HTR-8/SVneo (cell line): ENCODE measurements at regions not wholly inside any gene's neighbourhood (a gene's known extent, or its start where the extent isn't known, plus 50 kb on each side); places are given as distances from the start of the nearest gene placed in this dataset.
"Not testable (repeated sequence)": the region's sequence is repeated elsewhere in the genome, so short reads cannot be mapped to it uniquely, and the experiment has no call there.

Experiments
- DNase-seq: peaks from one replicate; pipeline ENCODE4 v3.0.0; 2011; ENCODE audit warnings: low spot score, mixed read lengths; ENCODE audit not compliant: insufficient read length
- FAIRE-seq: peaks from 2 replicates; lab custom pipeline; 2011; peaks lifted over from hg19 to GRCh38; lab: Jason Lieb, UNC

DNA sequence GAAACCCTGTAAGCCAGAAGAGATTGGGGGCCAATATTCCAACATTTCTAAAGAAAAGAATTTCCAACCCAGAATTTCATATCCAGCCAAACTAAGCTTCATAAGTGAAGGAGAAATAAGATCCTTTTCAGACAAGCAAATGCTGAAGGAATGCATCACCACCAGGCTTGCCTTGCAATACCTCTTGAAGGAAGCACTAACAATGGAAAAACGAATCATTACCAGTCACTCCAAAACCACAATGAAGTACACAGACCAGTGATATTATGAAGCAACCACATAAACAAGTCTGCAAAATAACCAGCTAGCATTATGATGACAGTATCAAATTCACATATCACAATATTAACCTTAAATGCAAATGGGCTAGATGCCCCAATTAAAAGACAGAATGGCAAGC, 224.4 kb upstream of the TBX18 start:
- not testable (repeated sequence) for DNase-seq, FAIRE-seq

GRCh38 chr6:84985490-84985889, 221.1 kb upstream of the TBX18 start:
- not testable (repeated sequence) for FAIRE-seq, DNase-seq

- DNase-seq (no peak), FAIRE-seq (no peak)
Observed at GRCh38 chr6:84979541-84979940, 215.1 kb upstream of the TBX18 start.

- FAIRE-seq (no peak), DNase-seq (no peak)
Observed at GRCh38 chr6:84977363-84977705, 212.9 kb upstream of the TBX18 start.

DNA sequence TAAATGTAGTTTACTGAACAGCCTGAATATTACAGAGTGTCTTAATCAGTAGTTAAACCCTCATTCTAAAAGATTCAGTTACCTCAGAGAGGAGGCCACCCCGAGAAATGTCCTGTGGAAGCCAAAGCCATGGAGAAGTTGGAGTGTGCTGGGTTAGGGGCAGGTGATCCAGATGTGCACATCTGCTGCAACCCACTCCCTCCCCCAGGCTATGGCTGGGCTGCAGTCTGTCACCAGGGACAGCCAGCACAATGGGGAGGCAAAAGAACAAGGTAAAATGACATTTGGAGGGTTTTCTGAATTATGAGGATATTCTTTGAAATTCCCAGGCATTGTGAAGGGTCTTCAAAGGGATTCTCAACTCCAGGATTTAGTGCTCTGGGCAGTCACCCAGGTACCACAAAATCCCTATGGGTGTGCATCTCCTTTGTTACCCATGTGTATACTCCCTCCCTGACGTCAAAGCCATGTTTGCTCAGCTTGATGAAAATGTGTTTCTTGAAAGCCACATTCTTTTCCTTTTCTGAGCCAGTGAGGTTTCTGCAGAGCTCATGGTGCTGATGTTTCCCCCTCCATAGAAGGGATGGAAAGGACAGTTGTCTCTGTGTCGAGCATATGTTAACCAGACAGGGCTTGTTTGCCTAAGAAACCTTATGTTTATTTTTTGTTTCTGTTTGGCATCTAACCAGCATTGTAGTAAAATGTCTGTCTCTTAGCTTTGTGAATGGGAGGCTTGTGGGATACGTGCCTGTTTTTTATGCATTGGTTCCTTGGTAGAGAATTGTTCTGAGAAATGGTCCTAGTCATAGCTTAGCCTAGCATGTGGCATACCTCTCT, 212.3 kb upstream of the TBX18 start:
- no peak for FAIRE-seq
- no peak for DNase-seq

- DNase-seq (no peak), FAIRE-seq (no peak)
Observed at GRCh38 chr6:84975316-84975715, 210.9 kb upstream of the TBX18 start.

- FAIRE-seq, result no peak
- no peak for DNase-seq
Observed at GRCh38 chr6:84973606-84974005, 209.2 kb upstream of the TBX18 start.

DNA sequence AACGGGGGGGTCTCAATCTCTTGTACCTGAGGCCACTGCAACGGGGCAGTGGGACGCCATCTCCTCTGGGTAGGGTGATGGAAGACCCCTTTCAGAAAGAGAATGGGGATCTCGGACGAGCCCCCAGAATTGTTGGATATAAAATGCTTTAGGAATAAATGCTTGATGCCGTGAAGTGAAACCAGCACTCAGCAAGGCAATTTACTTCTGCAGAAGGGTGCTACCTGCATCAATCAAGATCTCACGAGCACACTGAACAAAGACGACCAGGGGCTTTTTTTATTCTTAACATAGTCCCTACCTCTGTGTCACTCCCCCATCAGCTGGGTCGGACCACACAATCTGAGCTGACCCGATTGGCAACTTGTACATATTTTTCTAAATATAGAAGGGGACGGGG, 203.6 kb upstream of the TBX18 start:
- no peak for FAIRE-seq
- DNase-seq, result no peak

DNA sequence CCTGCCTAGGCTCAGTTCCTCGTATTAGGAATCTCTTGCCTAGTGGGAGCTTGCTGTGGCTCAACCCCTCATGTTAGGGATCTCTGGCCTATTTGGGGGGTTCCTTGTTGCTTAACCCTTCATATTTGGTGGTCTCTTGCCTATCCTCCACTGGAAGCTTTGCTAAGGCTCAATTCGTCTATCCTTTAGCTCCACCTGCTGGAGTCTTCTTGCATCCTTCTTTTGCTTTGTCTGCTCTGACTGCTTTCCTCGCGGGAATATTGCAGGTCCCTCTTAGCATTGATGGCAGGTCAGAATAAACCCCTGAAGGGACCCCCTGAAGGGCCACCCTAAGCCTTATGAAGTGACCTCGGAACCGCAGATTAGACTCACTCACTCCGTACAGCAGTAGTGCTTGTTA, 203.0 kb upstream of the TBX18 start:
- DNase-seq (peak; percentile 8), FAIRE-seq (no peak)

- no peak for DNase-seq
- FAIRE-seq, result no peak
Observed at GRCh38 chr6:84953111-84953755, 188.8 kb upstream of the TBX18 start.

- FAIRE-seq, DNase-seq: not testable (repeated sequence)
Observed at GRCh38 chr6:84944926-84945325, 180.5 kb upstream of the TBX18 start.

DNA sequence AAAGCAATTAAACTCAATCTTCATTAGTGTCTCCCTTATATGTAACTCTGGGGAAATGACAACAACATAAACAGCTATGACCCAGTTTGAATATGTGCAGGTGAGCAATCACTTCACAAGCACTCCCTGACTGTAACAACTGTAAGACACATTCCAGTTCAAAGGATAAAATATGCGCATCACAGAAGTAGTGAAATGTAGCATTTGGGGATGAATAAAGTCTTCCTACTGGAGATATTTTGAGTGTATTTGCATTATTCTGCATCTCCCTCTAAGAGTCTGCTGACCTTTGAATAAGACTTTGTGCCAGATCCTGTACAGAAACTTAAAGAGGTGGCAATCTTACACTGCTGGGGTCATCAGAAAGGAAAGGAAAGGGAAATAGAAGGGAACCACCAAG, 179.5 kb upstream of the TBX18 start:
- DNase-seq (no peak), FAIRE-seq (no peak)

DNA sequence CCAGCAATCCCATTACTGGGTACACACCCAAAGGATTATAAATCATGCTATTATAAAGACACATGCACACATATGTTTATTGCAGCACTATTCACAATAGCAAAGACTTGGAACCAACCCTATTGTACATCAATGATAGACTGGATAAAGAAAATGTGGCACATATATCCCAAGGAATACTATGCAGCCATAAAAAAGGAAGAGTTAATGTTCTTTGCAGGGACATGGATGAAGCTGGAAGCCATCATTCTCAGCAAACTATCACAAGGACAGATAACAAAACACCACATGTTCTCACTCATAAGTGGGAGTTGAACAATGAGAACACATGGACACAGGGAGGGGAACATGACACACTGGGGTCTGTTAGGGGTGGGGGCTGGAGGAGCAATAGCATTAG, 177.2 kb upstream of the TBX18 start:
- FAIRE-seq, DNase-seq: not testable (repeated sequence)

DNA sequence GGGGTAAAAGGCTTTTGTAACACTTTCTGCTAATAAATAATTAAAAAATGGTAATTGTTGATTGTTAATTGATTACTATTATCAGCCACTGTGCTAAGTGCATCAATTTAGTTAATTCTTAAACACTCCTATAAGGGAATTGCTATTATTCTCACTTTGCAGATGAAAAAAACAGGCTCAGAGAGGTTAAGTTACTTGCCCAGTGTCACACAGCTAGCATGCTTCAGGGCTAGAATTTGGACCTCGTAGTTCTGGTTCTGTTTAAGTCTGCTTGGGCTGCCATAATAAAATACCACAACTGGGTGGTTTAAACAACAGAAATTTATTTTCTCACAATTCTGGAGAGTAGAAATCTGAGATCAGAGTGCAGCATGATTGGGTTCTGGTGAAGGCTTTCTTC, 164.8 kb upstream of the TBX18 start:
- FAIRE-seq, result no peak
- DNase-seq, result no peak

DNA sequence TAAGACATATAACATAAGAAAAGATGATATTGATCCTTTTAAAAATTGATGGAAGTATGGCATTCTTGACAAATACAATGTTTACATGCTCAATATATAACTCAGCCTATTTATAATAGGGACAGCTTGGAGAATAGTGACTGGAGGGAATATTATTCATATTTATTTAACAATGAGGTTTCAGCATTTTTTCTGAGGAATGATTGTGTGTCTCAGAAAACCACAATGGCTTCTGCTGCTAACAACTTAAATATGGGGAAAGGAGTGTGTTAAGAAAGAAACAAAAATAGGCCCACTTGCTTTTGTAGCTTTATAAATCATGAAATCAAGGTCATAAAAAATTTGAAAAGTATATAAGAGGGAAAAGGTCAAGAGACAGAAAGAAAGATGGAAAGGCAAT, 163.2 kb upstream of the TBX18 start:
- FAIRE-seq (no peak), DNase-seq (no peak)

DNA sequence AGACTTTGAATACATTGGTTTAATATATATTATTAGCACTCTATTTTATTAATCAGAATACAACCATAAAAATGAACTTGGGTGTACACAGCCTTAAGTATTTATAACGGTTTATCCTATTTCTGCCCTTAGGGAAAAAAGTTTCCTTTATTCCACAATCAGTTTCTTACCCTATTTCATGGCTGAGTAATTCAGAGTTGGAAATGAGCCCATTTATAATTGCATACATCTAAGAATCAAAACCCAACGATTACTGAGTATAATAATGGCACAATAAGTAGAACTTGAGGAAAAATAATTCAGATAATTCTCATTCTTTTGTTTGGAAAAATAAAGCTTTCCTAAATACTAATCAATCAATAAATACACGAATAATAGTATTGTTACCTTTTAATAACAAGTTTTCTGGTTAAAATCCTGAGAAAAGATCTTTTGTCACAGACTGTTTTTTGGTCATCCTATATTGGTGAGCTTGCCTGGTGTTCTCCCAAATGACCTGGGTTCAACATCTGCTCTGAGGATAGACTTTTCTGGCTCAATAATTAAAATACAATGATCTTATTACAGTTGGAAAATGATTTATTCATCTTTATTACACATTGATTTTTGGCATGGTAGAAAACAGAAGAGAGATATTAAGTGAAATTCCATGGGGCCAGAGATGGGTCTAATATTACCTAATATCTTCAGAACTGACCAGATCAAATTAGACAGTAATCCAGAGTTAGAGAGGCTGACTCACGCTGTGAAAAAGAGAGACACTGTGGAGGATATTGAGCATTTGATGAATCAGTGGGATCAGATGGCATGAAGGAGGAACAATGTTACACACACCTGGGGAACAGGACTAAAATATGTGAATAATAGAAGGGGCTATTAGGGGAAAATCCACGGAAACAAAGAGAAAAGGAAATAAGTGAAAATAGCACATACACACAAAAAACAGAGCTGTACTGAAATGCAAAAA, 162.1 kb upstream of the TBX18 start:
- DNase-seq (no peak), FAIRE-seq (no peak)

DNA sequence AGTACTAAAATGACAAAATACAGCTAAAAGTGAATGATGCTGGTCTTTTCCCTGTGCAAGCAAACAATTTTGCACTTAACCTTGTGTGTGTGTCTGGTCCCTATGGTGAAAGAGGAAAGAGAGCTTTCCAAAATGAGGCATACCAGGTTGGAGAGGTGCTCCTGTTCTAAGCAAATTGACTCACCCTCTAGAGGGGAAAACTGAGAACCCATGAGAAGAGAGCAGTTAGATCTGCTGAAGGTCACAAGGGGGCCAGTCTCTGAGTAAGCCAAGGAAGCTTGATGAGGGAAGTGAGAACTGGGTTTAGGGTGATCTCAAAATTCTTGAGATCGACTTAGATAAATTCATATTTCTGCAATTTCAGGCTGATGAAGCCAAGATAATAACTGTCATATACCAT, 157.5 kb upstream of the TBX18 start:
- DNase-seq (no peak), FAIRE-seq (no peak)

DNA sequence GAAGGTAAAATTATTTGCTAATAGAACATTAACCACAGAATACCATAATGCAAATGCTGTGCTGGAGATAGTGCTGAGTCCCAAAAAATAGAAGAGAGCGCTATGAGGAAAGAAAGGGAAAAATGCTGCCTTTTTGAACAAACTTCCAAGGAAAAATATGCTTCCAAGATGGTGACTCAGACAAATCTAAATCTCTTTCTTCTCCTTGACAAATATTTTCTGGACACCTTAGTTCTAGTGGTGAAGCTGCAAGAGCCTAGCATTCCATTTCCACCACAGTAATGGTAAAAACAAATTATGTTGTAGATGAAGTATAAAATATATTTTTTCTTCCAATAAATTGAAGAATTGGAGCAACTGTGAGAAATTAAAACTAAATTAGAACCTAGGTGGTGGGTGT, 155.6 kb upstream of the TBX18 start:
- FAIRE-seq (no peak), DNase-seq (no peak)

- FAIRE-seq, result no peak
- DNase-seq, result no peak
Observed at GRCh38 chr6:84916704-84917103, 152.3 kb upstream of the TBX18 start.

DNA sequence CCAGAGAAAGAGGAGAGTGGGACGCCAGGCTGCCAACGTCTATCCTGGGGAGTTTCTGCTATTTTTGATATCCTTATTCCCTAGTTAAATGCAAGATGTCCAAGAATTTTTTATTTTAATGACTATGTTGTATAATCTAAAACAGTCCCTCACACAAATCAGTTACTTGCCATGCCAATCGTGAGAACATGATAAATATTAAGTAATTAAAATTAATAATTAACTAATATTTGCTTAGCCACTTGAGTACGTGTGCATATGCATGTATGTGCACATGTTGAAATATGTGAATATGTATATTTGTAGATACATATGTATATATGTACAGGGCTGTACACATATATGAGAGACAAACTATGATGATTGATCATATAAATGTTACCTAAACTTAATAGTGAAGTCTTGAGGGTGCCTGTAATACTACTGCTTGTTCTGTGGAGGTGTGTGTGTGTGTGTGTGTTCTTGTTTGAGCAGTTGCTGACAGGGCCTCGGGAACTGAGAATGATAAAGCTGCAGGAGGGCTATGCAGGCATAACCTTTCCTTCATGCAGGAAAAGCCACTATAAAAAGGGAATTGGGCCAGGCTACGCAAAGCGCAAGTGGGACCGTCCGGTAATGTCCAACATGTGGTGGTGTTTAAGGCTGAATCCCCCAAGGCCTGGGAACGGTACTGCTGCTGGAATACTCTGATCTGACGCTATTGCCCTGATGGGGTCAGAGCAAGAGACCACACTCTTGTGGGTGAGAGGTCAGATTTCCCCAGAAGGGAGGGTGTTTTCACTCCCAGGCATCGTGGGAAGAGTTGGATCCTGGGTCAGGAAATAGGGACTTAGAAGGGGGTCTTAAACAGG, 148.3 kb upstream of the TBX18 start:
- DNase-seq (no peak), FAIRE-seq (no peak)
